Inflammatory macrophage treated with lipopolysaccharide for 1 hour (primary cell): ENCODE measurements at regions not wholly inside any gene's neighbourhood (a gene's known extent, or its start where the extent isn't known, plus 50 kb on each side); places are given as distances from the start of the nearest gene placed in this dataset.

Experiments
- DNase-seq, 2 donors: peaks; one replicate each; pipeline ENCODE4 v3.0.0-alpha.2; 2020 to 2022

DNA sequence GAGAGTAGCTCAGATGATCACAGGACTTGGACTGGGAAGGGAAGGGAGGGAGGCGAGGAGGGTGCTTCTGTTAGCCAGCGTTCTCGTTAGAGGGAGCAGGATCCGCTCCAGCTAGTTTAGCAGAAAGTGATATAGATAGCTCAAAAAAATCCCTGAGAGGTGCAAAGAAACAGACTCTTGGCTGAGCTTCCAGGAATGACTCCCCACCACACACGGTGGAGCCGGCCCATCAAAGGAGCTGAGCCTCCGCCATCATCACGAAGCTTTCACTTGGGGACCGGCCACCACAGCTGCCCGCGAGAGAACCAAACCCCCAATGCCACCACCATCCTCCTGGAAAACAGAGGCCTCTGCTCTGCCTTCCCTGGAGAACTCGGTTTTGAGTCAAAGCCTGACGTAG, 124.6 kb upstream of the BCL2L14 start:
- DNase-seq: no peak

DNA sequence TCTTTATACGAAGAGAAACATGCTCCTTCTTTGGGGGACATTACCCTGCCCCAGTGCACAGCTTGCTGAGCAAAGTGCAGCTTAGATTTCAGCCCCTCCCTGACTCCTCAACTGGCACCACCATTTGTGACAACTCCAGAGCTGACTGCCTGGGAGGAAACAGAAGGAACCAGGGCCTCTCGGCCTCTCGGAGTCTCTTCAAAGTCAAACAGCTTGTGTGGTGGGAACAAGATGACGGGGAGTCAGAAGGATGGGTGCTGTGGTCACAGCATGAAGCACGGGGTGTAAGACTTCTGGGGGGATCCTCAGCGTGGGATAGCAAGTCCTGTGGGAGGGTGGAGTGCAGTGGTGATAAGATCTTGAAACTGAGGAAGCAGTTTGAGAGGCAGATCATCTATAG, 123.5 kb upstream of the BCL2L14 start:
- DNase-seq: no peak

DNA sequence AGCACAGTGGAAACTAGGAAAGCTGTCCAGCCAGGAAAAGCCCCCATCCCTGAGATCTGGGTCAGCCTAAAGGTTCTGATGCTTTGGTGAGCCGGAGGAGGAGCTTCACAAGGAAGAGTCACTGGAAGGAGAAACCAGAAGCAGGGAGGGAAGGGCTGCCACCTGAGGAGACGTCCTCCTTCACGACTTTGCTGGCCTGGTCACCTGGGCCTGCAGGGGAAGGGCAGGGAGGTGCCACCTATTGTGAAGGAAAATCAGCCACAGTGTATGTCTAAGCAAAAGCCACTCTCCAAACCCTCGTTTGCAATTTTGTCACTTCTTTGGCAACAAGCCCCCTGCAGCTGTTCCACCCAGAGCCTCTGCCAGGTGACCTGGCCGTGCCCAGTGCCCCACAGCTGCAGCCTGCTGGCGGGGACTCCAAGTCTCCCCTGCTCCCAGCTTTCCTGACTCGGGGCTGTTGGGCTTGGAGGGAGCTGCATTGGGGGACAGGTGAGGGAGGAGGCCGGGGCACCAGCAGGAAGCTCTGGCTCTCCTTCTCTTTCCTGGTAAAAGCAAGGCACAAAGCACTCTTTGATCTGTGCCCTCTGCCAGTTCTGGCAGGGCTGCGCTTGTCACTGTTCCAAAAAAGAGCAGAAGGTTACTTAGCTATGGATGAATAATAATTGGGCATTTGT, 120.9 kb upstream of the BCL2L14 start:
- no peak for DNase-seq

DNA sequence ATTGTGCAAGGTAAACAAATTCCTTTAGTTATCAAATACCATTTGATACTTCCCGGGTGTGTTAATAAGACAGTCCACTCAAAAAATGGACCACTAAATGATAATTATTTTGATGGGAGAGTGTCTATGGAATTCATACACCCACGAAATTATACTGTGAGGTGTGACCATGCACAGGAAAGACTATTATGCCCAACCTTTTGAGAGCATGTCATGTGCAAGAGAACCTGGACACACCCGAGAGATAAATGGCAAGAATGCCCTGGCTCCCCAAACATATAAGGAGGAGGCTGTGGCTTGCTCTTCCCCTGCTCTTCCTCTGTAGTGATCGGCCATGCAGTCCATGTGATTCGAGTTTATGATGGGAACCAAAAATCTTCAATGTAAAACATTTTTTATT, 119.5 kb upstream of the BCL2L14 start:
- no peak for DNase-seq

DNA sequence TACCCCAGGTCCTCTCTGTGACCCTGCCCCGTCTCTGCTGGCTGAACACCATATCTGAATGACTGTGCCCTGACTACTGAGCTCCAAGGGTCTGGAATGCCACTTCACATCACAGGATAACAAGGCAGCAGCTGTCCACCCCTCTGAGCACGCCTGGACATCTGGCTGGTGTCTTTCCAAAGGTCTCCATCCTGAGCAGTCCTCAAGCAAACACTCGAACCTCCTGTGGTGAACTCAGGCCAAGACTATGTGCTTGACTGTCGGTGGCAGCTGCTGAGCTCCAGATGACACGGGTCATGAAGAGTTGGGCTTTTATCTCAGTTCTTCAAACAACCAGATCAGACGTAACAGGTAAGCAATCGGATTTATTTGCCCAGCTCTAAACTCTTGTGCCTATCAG, 117.2 kb upstream of the BCL2L14 start:
- DNase-seq: no peak

DNA sequence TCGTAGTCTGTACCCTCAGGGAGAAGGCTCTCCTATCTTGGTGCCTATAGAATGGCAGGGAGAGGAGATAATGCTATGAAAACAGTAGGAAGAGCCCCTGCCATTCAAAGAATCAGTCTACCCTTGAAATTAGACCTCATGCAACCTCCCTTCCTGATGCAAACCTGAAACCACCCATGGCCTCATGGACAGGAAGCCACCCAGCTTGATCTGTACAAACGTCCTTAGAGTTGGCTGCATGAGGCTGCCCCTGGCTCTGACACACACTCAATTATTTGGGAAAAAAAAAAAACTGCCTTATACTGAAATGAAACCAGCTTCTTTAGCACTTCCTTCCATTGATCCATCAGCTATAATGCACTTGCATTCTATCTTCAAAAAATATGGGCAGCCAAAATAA, 116.6 kb upstream of the BCL2L14 start:
- DNase-seq: no peak

DNA sequence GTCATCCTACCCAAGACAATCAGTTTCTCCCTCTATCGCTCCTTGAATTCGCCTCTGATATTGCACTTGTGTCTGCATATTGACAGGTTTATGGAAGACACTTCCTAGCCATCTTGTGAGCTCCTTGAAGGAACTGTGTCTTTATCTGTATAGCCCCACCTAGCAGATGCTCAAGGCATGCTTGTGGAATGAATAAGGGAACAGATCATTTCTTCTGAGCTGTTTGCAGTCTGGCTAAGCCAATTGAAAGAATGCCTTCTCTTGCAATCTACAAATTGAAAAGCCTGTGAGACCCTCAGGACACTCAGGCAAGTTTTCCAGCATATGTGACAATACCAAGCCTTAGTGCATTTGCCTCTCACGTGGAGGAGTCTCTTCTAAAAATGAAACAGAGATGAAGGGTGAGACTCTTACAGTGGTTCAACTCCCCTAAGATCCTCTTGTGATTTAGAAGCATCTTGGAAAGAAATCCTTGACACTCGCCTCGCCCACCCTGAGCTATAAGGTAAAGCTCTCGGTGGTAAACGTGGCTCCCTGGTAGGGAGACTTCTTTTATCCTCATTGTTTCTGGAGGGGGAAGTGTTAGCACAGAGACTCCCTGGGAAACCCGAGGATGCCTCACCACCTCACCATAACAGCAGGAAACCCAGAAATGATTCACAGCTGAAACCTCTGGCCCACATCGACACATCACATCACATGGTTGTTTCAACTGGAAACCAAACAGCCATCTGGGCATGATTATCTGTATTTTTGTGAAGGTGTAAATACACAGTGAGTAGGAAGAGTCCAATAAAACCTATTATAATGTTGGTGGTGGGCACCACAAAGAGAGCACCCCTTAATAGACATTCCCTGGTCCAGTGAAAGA, 112.3 kb upstream of the BCL2L14 start:
- DNase-seq: peak; percentile 73 to 89

DNA sequence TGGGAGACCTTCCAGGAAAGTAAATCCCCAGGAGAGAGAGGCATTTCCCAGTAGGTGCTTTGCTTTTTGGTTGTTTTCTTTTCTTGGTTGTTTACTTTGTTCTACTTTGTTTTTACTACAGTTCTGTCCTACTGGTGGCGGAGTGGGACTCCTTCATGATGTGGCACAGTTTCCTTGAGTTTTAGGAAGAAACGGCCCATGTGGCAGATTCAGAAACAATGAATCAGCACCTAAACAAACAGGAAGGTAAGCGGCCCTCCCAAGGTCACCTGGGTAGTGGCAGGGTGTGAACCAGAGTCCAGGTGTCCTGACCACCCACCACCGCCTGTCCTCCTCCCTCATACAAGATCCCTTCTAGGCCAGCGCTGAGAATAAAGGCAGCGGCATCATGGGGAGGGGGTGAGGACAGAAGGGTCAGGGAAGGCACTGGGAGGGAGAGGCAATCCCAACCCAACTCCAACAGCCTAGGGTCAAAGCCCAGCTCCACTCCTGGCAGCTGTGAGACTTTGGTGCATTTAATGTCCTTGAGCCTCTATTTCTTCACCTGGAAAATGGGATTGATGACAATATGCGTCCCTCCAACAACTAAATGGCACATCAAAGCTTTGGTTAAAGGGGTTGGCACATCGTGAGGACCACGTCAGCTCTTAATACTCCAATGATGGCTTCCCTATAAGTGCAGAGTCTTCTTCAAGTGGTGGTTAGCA, 111.5 kb upstream of the BCL2L14 start:
- DNase-seq: no peak

DNA sequence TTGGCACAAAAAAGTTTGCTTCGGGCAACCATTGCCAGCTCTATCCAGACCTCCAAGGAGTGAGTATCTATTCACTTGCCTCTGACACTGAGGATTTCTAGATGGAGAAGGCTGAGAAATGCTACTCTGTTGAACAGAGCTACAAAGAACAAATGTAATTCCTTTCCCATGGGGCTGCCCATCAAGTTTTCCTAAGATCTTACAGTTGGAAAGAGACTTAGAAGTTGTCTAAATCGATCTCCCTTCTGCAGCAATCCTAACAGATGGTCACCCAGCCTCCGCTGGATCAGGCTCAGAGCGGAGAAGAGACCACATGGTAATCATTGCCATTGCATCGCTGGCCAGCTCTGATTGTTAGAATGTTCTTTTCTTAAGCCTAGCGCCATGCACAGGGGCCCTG, 110.1 kb upstream of the BCL2L14 start:
- no peak for DNase-seq

DNA sequence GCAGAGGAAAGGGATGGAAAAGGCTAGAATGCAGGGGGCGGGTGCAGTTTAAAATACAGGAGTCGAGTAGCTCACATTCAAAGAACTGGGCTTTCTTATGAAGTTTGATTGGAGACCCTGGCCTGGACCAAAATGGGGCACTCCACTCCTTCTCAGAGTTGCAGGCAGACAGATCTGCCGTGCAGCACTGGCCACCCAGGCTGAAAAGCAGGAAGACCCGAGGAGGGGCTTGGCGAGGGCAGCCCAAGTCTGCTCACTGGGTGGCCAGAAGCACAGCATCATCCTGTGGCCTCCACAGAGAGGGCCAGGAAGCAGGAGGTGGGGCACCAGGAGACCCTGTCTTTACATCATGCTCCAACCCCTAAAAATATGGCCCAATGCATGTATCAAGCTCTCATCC, 109.1 kb upstream of the BCL2L14 start:
- no peak for DNase-seq

DNA sequence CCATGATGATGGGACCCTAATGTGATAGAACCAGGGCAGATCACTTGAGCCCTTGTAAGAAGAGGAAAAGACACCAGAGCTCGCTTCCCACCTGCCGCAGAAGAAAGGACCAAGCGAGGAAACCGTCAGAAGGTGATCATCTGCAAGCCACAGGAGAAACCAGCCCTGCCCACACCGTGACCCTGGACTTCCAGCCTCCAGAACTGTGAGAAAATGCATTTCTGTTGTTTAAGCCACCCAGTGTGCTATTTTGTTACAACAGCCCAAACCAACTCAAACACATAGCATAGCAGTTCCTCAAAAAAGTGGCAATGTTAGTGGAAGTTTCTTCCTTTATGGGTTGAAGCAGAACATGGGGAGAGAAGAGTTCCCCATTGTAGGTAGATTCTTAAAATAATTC, 107.9 kb upstream of the BCL2L14 start:
- DNase-seq: peak; percentile 64 to 68

DNA sequence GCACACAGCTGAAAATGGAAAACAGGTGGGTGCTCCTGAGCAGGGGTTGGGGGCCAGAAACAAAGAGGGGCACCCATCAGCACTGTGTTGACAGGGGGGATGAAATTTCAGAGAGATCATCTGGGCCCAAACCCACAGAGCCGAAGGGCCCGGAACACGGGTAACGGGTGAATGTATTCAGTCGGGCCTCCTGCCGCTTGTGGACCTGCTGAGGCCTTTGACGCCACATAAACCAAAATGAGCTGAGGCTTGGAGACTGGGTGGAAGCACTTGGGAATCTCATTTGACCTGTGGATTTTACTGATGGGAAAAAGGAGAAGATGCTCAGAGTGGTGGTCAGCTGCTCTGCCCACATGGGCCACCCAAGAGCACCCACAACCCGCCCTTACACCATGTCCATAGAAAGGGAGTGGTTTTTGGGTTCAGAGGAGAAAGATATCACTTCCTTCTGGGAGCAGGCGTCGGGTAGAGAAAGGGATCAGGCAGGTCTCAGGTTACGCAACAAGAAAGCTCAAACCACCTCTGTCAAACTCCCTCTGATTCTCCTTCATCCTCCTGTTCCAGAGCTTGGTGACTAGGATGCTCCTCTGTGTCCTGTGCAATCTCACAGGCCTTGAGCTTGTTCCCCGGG, 106.8 kb upstream of the BCL2L14 start:
- no peak for DNase-seq

DNA sequence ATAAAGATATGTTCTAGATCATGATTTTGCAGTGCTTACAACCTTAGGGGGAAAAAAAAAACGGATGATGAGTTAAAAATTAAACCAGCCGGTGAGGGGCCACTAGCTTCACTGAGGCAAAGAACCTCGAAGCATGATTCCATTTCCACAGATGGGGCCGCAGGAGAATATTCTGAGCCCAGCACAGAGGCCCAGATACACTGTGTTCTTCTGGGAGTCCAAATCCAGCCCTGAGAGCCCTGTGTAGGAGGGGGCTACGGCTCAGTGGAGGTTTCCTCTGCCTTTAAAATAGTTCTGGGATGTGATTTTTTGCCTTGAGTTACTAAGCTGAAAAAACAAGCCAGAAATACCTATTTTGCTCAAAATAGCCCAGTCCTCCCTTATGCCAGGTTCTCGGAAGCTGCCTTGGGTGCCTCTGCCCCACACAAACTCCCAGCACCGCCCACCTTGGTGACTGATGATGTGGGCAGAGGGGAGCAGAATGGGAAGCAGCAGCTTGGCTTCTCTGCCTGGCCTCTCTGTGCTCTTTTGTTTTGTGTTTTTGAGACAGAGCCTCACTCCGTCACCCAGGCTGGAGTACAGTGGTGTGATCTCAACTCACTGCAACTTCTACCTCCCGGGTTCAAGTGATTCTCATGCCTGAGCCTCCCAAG, 105.4 kb upstream of the BCL2L14 start:
- DNase-seq: no peak

DNA sequence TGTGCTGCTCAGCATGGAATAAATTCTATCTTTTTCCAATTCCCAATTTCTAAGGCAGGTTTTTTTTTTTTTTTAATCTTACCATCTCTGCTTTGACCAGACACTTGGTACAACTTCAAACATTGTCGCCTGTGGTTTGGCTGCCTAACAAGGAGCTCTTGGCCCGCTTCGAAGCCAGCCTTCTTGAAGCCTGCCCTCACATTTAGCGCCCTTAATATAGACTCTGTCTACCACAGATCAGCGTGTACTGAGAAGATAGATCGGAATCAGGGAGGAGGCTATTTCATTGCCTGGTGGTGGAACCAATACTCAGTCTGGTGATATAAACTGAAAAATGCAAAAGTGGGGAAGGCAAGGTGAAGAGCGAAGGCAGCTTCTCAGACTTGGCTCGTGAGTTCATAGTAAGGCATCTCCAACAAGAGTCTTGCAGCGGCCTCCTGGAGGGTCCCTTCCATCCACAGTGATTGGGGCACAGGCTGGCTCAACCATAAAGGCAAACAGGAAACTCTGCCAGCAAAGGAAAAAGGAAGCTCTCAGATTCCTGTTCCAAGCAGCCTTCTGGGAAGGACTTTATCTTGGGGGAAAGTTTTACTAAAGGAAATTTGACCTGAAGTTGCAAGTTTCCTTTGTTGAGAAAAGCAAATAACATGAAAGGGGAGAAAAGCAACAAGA, 103.2 kb upstream of the BCL2L14 start:
- no peak for DNase-seq

DNA sequence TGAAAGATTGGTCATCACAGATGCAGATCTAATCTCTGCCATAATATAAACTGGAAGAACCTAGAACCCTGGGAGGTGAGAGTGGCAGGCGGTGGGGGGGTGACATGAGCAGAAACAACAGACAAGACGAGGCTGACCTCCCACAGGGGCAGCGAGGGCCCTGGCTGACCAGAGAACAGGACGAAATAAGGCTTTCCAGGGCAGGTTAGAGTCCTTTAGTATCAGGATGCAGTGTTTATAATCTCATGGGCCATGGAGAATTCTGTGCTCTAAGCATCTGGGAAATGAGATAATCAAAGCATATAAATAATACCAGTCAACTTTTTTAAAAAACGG, 102.7 kb upstream of the BCL2L14 start:
- no peak for DNase-seq

DNA sequence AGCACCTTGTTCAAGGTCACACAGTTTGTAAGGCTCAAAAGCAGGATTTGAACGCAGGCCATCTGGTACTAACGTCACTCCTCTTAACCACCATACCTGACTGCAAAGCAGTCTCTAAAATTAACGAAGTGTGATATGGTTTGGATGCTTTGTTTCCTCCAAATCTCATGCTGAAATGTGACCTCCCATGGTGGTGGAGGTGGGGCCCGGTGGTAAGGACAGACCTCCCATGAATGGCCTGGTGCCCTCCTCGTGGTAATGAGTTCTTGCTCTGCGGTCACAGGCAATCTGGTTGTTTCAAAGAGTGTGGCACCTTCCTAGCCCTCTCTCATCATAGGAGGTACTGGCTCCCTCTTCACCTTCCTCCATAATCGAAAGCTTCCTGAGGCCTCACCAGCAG, 102.2 kb upstream of the BCL2L14 start:
- DNase-seq: no peak

DNA sequence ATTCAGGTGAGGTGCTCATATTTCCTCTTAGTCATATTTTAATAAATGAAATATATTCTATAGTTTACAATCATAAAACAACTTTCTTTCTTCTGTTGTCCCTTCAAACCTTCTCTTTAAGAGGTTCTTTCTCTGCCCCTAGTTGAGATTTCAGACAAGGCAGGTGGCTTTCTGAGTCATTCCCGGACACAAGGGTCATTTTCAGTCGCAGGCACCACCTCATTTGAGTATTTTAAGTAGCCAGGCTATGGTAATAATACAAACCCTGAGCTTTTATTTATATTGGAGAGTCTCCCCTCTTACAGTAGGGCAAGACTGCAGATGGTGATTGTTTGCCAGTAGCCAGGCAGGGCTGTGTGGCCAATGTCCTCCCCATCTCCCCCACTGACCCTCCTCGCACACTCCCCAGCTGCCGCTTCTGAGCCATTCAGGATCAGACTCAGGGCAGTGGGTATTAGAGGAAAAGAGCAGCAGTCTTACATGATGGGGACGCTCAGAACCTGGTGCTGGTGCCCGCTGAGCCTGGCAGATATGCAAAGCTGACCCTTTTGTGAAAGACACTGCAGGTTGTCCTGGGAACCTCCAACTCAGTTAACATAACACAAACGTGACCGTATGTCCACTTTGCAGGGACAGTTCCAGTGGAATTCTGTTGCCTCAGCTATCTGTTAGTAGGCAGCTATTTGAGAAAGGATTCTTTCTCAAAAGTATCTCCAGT, 101.1 kb upstream of the BCL2L14 start:
- no peak for DNase-seq

DNA sequence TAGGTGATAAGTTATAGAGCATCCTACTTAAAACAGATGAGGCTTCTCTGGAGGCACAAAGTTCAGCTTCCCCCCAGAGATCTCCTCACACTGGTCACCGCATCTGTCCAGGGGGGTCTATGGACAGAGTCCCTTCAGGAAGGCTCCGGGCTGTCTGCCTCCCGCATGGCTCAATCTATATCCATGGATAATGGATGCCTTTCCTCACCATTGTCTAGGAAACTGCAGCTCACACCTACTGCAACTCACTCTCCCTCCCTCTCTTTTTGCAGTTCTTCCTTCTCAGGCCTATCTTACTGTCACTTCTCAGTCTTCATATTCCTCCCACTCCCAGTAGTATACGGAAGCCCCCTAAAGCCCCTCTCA, 100.6 kb upstream of the BCL2L14 start:
- no peak for DNase-seq

DNA sequence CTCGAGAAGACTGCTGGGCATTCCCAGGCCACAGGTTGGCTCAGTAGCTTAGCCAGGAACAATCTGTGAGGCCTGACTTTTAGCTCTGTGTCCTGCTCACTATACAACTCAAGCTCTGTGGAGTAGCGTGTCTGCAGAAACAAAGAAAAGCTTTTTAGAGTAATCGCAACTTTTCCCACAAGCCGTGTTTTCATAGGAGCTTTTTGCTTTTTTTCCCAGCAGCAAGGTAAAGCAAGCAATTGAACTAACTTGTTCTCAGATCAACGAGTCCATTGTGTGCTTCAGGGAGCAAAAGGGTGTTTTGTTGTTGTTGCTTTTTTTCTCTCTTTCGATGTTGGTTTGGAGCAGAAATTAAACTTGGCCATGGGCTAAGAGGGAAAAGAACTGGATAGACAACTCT, 97.3 kb upstream of the BCL2L14 start:
- DNase-seq: no peak

DNA sequence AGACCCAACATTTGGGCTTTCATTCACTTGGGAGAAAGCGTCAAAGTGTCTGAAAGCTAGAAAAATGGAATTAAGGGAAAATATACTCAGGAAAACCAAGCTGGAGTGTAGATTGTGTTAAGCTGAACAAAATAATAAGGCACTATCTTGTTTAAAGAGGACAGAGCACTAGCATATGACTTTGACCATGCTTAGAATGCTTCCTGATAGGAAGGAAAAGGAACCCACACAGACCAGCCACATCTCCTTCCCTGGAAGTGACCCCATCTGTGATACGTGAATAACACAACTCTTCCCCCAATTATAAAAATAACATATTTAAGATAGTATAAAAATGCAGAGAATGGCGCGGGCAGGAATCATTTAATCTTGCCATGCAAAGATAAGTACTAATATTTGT, 94.7 kb upstream of the BCL2L14 start:
- no peak for DNase-seq

DNA sequence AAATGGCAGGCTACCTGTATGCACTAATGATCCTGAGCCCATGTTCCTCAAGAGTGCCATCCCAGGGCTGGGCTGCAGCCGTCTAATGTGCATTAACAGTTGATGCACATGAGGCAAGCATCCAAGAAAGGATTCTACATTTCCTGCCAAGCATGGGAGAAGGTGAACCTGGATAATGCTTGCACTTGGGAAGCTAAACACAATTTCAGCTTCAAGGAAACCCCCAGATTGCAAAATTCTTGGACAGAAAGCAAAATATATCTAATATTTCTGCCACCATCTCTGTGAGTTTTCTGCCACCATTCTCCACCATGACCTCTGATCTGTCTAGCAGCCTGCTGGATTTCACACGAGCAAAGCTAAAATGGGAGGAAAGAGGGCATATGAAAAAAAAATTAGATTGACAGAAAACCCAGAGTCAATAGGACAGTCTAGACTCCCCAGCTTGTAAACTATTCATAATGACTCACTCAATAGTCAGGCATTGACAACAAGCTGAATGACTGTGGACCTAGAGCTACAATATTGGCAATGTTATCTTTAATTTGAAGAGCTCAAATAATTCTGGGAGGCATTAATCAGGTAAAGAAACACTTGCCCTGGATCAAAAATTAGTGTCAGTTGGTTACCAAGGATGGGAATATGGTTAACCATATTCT, 91.9 kb upstream of the BCL2L14 start:
- peak; percentile 39 to 64 for DNase-seq
